GM12878 (cell line): ENCODE measurements at regions not wholly inside any gene's neighbourhood (a gene's known extent, or its start where the extent isn't known, plus 50 kb on each side); places are given as distances from the start of the nearest gene placed in this dataset.

Experiments
- ATAC-seq: fragments of 200-7000 bp; cut with Tn5 transposase; 3 replicates; pipeline ENCODE4 v1.9.1; 2020; ENCODE audit warnings: mild to moderate bottlenecking, moderate library complexity
- BruUV-seq: library from RNA; stranded (reverse); fragments of 400-500 nt; replicated peaks from 2 replicates; lab custom pipeline; 2021; lab: Mats Ljungman, UMichigan
- CTCF ChIA-PET: fragments of 300-600 bp; sonication (Branson Sonifier 250); formaldehyde crosslinking; extraction: SDS; loops from one replicate; lab custom pipeline; 2021; ENCODE audit warnings: inconsistent platforms; lab: Yijun Ruan, JAX
- POLR2A ChIA-PET: fragments of 350-600 bp; formaldehyde crosslinking; extraction: SDS; loops from one replicate; lab custom pipeline; 2021; ENCODE audit warnings: inconsistent platforms; lab: Charles Lee
- RAD21 ChIA-PET: fragments of 300-600 bp; sonication (Branson Sonifier 250); formaldehyde crosslinking; loops from one replicate; lab custom pipeline; 2023; ENCODE audit warnings: antibody characterized with exemption; ENCODE audit not compliant: unreplicated experiment; lab: Charles Lee
- SMC1A ChIA-PET: fragments of 300-600 bp; sonication (Branson Sonifier 250); formaldehyde crosslinking; loops from one replicate; lab custom pipeline; 2023; ENCODE audit not compliant: unreplicated experiment, uncharacterized antibody; lab: Charles Lee
- DNase-seq: peaks from one replicate; pipeline ENCODE4 v3.0.0-alpha.2; 2011; ENCODE audit warnings: low read depth, low spot score
- FAIRE-seq: peaks from 3 replicates; lab custom pipeline; 2011; peaks lifted over from hg19 to GRCh38; lab: Jason Lieb, UNC
- H2AFZ ChIP-seq: 2 replicates; pipeline ENCODE4 v1.6.0; 2011; ENCODE audit warnings: low read depth, low read length, control low read depth; ENCODE audit not compliant: control insufficient read depth
- H3K27ac ChIP-seq: 2 replicates; pipeline ENCODE4 v1.5.1; 2011; ENCODE audit warnings: control low read depth; ENCODE audit not compliant: control insufficient read depth, insufficient read depth
- H3K27me3 ChIP-seq, 2 experiments: replicated peaks in 1 of 2; 2 replicates each; pipeline versions ENCODE4 v1.6.0 to v1.6.1; 2011; ENCODE audit warnings: low read length in 1 of 2; ENCODE audit not compliant: control insufficient read depth in 2 of 2, insufficient read depth in 2 of 2
- H3K36me3 ChIP-seq, 2 experiments: 2 replicates each; pipeline ENCODE4 v1.5.1; 2011; ENCODE audit warnings: low read length in 1 of 2; ENCODE audit not compliant: control insufficient read depth in 2 of 2, insufficient read depth in 2 of 2
- H3K4me1 ChIP-seq: 2 replicates; pipeline ENCODE4 v1.6.1; 2011; ENCODE audit warnings: mild to moderate bottlenecking, low read length, moderate library complexity, mixed read lengths; ENCODE audit not compliant: control insufficient read depth, insufficient read depth
- H3K4me2 ChIP-seq: 2 replicates; pipeline ENCODE4 v1.6.0; 2011; ENCODE audit warnings: control low read depth; ENCODE audit not compliant: control insufficient read depth, insufficient read depth
- H3K4me3 ChIP-seq: fragments of 200-600 bp; sonication (generic); 2 replicates; pipeline ENCODE4 v1.5.1; 2016
- H3K79me2 ChIP-seq: 2 replicates; pipeline ENCODE4 v1.6.0; 2011; ENCODE audit warnings: low read length; ENCODE audit not compliant: control insufficient read depth, insufficient read depth
- H3K9ac ChIP-seq: 2 replicates; pipeline ENCODE4 v1.8.0; 2011; ENCODE audit warnings: low read length, control low read depth, mixed read lengths; ENCODE audit not compliant: control insufficient read depth, insufficient read depth
- H3K9me3 ChIP-seq: replicated peaks from 3 replicates; pipeline ENCODE4 v1.5.1; 2011; ENCODE audit warnings: mild to moderate bottlenecking, low read length; ENCODE audit not compliant: control insufficient read depth, insufficient read depth
- H4K20me1 ChIP-seq: 2 replicates; pipeline ENCODE4 v1.6.0; 2011; ENCODE audit not compliant: control insufficient read depth, insufficient read depth
- CEBPB ChIP-seq, 2 experiments: fragments of 150-350 bp in 1 of 2; IDR thresholded peaks; 2 replicates each; pipeline ENCODE4 v1.6.1; 2012 to 2014; ENCODE audit warnings: low read depth in 2 of 2, low read length in 2 of 2, borderline replicate concordance in 1 of 2, inconsistent platforms in 1 of 2
- CHD1 ChIP-seq: IDR thresholded peaks from 2 replicates; pipeline ENCODE4 v1.6.1; 2012; ENCODE audit warnings: low read depth, low read length, improper control_type of control experiment
- EGR1 ChIP-seq, 2 experiments: IDR thresholded peaks; 1 replicate in 1 of 2; 2 replicates in 1 of 2; pipeline ENCODE4 v1.6.1; 2011 to 2012; ENCODE audit warnings: low read depth in 2 of 2, low read length in 2 of 2, borderline replicate concordance in 1 of 2, mild to moderate bottlenecking in 1 of 2, moderate library complexity in 1 of 2
- FOXK2 ChIP-seq: fragments of 450-650 bp; IDR thresholded peaks from 2 replicates; pipeline ENCODE4 v1.6.1; 2017; ENCODE audit warnings: mild to moderate bottlenecking, moderate library complexity
- GABPA ChIP-seq: IDR thresholded peaks from 2 replicates; pipeline ENCODE4 v1.6.1; 2014; ENCODE audit warnings: antibody characterized with exemption, low read depth, mild to moderate bottlenecking, inconsistent platforms
- IKZF2 ChIP-seq, 2 experiments: fragments of 450-650 bp; IDR thresholded peaks; 2 replicates each; pipeline ENCODE4 v1.6.1; 2017; ENCODE audit warnings: mild to moderate bottlenecking in 2 of 2, moderate library complexity in 2 of 2
- KDM1A ChIP-seq: fragments of 200-600 bp; sonication (generic); IDR thresholded peaks from 2 replicates; pipeline ENCODE4 v1.6.1; 2016; ENCODE audit warnings: borderline replicate concordance
- NFYA ChIP-seq: IDR thresholded peaks from 2 replicates; pipeline ENCODE4 v1.6.1; 2011; ENCODE audit warnings: low read depth, mild to moderate bottlenecking, low read length, improper control_type of control experiment, borderline replicate concordance
- NR2F1 ChIP-seq: fragments of 450-650 bp; conservative IDR thresholded peaks from 2 replicates; pipeline ENCODE4 v1.6.1; 2017; ENCODE audit warnings: mild to moderate bottlenecking
- PAX8 ChIP-seq: fragments of 450-650 bp; IDR thresholded peaks from 2 replicates; pipeline ENCODE4 v1.6.1; 2017; ENCODE audit warnings: mild to moderate bottlenecking, moderate library complexity
- TCF3 ChIP-seq: IDR thresholded peaks from 2 replicates; pipeline ENCODE4 v1.6.1; 2012; ENCODE audit warnings: low read depth, mild to moderate bottlenecking, low read length, borderline replicate concordance; ENCODE audit not compliant: insufficient read depth
- YBX1 ChIP-seq: fragments of 450-650 bp; IDR thresholded peaks from 2 replicates; pipeline ENCODE4 v1.6.1; 2016; ENCODE audit warnings: antibody characterized with exemption
- ZSCAN29 ChIP-seq: fragments of 450-650 bp; IDR thresholded peaks from 2 replicates; pipeline ENCODE4 v1.6.1; 2017; ENCODE audit warnings: mild to moderate bottlenecking, moderate library complexity
- WGBS: methylation state at CpG from one replicate; pipeline ENCODE4 v1.1.6; 2016; ENCODE audit warnings: low lambda C conversion rate; ENCODE audit not compliant: insufficient replicate concordance, insufficient coverage; ENCODE audit errors: missing lambda C conversion rate; 5-methylcytosine and 5-hydroxymethylcytosine counted together
- in situ Hi-C: fragments of 300-500 bp; cut with MboI; formaldehyde crosslinking; loops from 9 replicates; pipeline ENCODE4 v1.14.3; 2018; ENCODE audit warnings: mixed read lengths
- intact Hi-C: fragments of 100-400 bp; cut with micrococcal nuclease; formaldehyde crosslinking; loops from one replicate; pipeline ENCODE4 v1.14.2; 2022; ENCODE audit not compliant: unreplicated experiment
- TF ChIP-seq, protein P1 (sequence below): fragments of 450-650 bp; IDR thresholded peaks from 2 replicates; pipeline ENCODE4 v1.6.1; 2017; ENCODE audit warnings: mild to moderate bottlenecking, low read depth, inconsistent platforms; ENCODE audit not compliant: poor library complexity, severe bottlenecking
- TF ChIP-seq, protein P2 (sequence below): IDR thresholded peaks from 2 replicates; pipeline ENCODE4 v1.6.1; 2011; ENCODE audit warnings: low read depth, mild to moderate bottlenecking, low read length, moderate library complexity, borderline replicate concordance; ENCODE audit errors: extremely low read depth
- TF ChIP-seq, protein P3 (sequence below): fragments of 450-650 bp; IDR thresholded peaks from 2 replicates; pipeline ENCODE4 v1.6.1; 2017; ENCODE audit warnings: mild to moderate bottlenecking, moderate library complexity

DNA sequence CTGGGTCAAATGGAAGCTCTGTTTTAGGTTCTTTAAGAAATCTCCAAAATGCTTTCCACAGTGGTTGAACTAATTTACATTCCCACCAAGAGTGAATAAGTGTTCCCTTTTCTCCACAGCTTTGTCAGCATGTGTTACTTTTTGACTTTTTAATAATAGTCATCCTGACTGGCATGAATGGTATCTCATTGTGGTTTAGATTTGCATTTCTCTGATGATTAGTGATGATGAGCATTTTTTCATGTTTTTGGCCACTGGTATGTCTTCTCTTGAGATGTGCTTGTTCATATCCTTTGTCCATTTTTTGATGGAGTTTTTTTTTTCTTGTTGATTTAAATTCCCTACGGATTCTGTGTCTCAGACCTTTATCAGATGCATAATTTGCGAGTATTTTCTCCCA, 745.0 kb upstream of the BCHE start (continued):
- TF ChIP-seq GABPA, result no peak
- no peak for TF ChIP-seq YBX1
- no peak for TF ChIP-seq TCF3
- TF ChIP-seq, protein P1, sequence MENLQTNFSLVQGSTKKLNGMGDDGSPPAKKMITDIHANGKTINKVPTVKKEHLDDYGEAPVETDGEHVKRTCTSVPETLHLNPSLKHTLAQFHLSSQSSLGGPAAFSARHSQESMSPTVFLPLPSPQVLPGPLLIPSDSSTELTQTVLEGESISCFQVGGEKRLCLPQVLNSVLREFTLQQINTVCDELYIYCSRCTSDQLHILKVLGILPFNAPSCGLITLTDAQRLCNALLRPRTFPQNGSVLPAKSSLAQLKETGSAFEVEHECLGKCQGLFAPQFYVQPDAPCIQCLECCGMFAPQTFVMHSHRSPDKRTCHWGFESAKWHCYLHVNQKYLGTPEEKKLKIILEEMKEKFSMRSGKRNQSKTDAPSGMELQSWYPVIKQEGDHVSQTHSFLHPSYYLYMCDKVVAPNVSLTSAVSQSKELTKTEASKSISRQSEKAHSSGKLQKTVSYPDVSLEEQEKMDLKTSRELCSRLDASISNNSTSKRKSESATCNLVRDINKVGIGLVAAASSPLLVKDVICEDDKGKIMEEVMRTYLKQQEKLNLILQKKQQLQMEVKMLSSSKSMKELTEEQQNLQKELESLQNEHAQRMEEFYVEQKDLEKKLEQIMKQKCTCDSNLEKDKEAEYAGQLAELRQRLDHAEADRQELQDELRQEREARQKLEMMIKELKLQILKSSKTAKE, result no peak

DNA sequence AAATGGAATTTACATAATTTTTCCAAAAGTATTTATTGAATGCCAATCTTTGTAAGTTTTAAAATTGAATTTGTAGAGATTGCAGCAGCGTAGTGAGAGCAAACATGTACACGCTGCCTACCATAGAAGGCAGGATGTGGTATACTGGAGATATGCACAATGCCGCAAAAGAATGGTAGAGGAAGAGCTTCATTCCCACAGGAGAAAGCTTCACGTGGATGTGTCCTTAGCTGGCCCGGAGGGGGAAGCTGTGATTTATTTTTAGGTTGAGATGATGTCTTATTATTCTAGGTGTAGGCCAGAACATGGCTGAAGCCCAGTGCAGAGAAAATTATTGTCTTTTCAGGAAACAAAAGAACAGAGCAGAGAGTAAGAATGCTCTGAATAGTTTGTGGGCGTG, 743.3 kb upstream of the BCHE start:
- in situ Hi-C loops, result no loop called here
- TF ChIP-seq EGR1 (IDR thresholded peaks at IDR 0.05; ENCODE audit: borderline replicate concordance in 1 of 2, low read depth in 2 of 2, low read length in 2 of 2) (no peak), KDM1A (no peak), PAX8 (no peak), ZSCAN29 (no peak), CEBPB (IDR thresholded peaks at IDR 0.05; ENCODE audit: borderline replicate concordance in 1 of 2, low read depth in 2 of 2, low read length in 2 of 2) (no peak), NFYA (no peak), NR2F1 (no peak), CHD1 (no peak), FOXK2 (no peak), IKZF2 (IDR thresholded peaks at IDR 0.05) (no peak), YBX1 (no peak)
- TF ChIP-seq, protein P2, sequence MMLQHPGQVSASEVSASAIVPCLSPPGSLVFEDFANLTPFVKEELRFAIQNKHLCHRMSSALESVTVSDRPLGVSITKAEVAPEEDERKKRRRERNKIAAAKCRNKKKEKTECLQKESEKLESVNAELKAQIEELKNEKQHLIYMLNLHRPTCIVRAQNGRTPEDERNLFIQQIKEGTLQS, result no peak
- TF ChIP-seq, protein P3, sequence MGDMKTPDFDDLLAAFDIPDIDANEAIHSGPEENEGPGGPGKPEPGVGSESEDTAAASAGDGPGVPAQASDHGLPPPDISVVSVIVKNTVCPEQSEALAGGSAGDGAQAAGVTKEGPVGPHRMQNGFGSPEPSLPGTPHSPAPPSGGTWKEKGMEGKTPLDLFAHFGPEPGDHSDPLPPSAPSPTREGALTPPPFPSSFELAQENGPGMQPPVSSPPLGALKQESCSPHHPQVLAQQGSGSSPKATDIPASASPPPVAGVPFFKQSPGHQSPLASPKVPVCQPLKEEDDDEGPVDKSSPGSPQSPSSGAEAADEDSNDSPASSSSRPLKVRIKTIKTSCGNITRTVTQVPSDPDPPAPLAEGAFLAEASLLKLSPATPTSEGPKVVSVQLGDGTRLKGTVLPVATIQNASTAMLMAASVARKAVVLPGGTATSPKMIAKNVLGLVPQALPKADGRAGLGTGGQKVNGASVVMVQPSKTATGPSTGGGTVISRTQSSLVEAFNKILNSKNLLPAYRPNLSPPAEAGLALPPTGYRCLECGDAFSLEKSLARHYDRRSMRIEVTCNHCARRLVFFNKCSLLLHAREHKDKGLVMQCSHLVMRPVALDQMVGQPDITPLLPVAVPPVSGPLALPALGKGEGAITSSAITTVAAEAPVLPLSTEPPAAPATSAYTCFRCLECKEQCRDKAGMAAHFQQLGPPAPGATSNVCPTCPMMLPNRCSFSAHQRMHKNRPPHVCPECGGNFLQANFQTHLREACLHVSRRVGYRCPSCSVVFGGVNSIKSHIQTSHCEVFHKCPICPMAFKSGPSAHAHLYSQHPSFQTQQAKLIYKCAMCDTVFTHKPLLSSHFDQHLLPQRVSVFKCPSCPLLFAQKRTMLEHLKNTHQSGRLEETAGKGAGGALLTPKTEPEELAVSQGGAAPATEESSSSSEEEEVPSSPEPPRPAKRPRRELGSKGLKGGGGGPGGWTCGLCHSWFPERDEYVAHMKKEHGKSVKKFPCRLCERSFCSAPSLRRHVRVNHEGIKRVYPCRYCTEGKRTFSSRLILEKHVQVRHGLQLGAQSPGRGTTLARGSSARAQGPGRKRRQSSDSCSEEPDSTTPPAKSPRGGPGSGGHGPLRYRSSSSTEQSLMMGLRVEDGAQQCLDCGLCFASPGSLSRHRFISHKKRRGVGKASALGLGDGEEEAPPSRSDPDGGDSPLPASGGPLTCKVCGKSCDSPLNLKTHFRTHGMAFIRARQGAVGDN, result no peak

More for the DNA sequence above, 743.3 kb upstream of the BCHE start:
- no TSS peak for BruUV-seq
- no peaks in the 10 kb centered on the region for H3K9me3 ChIP-seq
- intact Hi-C loops, result no loop called here
- WGBS, result 43% methylated on average over 6 of the region's 6 CpGs
- no peaks in the 10 kb centered on the region for H3K27me3 ChIP-seq
- POLR2A ChIA-PET, result no interaction called here
- CTCF ChIA-PET, result interaction anchor here (0.7 kb wide), 1 partner anchor 21 kb away, joined by 3 read pairs; no protein-coding TSS in a partner anchor
- no peak overlapping the region for H3K9ac ChIP-seq
- H3K27ac ChIP-seq, result no peak overlapping the region
- FAIRE-seq, result no peak
- DNase-seq, result no peak
- ATAC-seq, result no peak
- SMC1A ChIA-PET, result interaction anchor here (1.2 kb wide), 1 partner anchor 12 kb away, joined by 3 read pairs; no protein-coding TSS in a partner anchor
- H3K4me1 ChIP-seq, result no peaks in the 10 kb centered on the region
- H2AFZ ChIP-seq, result no peak overlapping the region
- H3K4me2 ChIP-seq, result no peak overlapping the region
- no peak overlapping the region for H3K4me3 ChIP-seq
- H4K20me1 ChIP-seq, result no peaks in the 10 kb centered on the region
- RAD21 ChIA-PET, result no interaction called here
- no peaks in the 10 kb centered on the region for H3K36me3 ChIP-seq
- no peaks in the 10 kb centered on the region for H3K79me2 ChIP-seq
